ENCODE measurements at regions not wholly inside any gene's neighbourhood (a gene's known extent, or its start where the extent isn't known, plus 50 kb on each side); places are given as distances from the start of the nearest gene placed in this dataset.

DNA sequence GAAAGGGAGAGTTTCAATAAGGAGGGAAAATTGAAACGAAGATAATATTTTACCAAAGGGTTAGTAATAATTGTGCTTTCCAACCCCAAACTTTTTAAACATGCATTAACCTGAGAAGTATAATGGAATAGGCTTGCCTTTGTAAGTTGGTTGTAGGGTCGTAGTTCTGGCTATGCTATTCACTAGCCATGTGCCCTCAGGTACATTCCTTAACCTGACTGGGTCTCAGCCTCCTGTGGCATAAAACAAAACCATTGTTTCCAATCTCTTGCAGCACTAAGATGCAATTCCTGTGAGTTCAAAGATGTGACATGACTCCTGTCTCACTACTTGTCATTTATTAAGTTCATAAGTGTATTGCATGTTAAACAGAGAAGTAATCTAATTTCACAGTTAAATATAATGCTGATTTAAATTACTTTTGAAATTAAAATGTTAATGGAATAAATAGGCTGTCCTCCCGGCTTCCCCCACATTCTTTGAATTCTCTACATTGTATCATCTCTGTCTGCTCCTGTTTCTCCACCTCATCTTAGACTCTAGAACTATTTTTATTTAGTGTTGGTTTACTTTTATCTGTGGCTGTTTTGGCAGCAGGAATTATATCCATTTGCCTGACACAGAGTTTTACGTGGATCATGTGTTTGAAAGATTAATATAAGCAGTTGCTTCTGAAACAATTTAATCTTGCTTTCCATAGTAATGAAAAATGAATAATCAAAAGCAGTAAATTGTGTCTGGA is 216.3 kb downstream of the FAT3 start:
- Histone ChIP-seq H3K9ac (ENCODE audit: low read depth in 1 of 2, low read length in 2 of 2) (no peak overlapping the region), H3K9me3 (ENCODE audit: control insufficient read depth in 1 of 2, low read length in 2 of 2) (no peaks in the 10 kb centered on the region), H3K36me3 (ENCODE audit: control insufficient read depth in 1 of 2, insufficient read depth in 2 of 2, low read length in 2 of 2) (no peaks in the 10 kb centered on the region), H3K27ac (ENCODE audit: low read depth, low read length) (no peak overlapping the region), H3K4me3 (ENCODE audit: low read depth in 1 of 2, low read length in 2 of 2) (no peak overlapping the region), H3K4me1 (ENCODE audit: control insufficient read depth in 1 of 2, insufficient read depth in 2 of 2, low read length in 2 of 2) (no peaks in the 10 kb centered on the region), H3K27me3 (ENCODE audit: control insufficient read depth in 1 of 2, insufficient read depth in 2 of 2, low read length in 2 of 2) (no peaks in the 10 kb centered on the region)

GRCh38 chr11:92441443-92441726 is 216.8 kb downstream of the FAT3 start:
- Histone ChIP-seq H3K4me3 (ENCODE audit: low read depth in 1 of 2, low read length in 2 of 2) (no peak overlapping the region), H3K9ac (ENCODE audit: low read depth in 1 of 2, low read length in 2 of 2) (no peak overlapping the region), H3K9me3 (ENCODE audit: control insufficient read depth in 1 of 2, low read length in 2 of 2) (no peaks in the 10 kb centered on the region), H3K36me3 (ENCODE audit: control insufficient read depth in 1 of 2, insufficient read depth in 2 of 2, low read length in 2 of 2) (no peaks in the 10 kb centered on the region), H3K27ac (ENCODE audit: low read depth, low read length) (no peak overlapping the region), H3K4me1 (ENCODE audit: control insufficient read depth in 1 of 2, insufficient read depth in 2 of 2, low read length in 2 of 2) (no peaks in the 10 kb centered on the region), H3K27me3 (ENCODE audit: control insufficient read depth in 1 of 2, insufficient read depth in 2 of 2, low read length in 2 of 2) (no peaks in the 10 kb centered on the region)

DNA sequence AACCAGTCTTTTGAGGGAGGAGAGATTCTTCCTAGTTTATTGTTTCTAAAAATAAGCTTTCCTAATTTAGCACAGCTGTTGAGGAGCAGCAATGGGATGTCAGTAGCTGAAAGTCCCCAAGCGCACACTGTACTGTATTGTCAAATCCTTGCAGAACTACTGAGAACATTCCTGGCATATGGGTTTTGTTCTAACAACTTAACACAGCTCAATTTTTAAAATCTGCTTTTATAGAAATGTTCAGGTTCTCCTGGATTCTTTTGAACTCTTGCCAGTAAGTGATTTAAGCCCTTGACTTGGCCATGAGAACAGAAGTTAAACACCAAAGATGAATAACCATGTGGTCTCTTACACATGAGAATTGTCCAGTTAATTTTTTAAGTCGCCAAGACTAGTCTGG is 218.6 kb downstream of the FAT3 start:
- Histone ChIP-seq H3K4me3 (ENCODE audit: low read depth in 1 of 2, low read length in 2 of 2) (no peak overlapping the region), H3K9ac (ENCODE audit: low read depth in 1 of 2, low read length in 2 of 2) (no peak overlapping the region), H3K36me3 (ENCODE audit: control insufficient read depth in 1 of 2, insufficient read depth in 2 of 2, low read length in 2 of 2) (no peaks in the 10 kb centered on the region), H3K4me1 (ENCODE audit: control insufficient read depth in 1 of 2, insufficient read depth in 2 of 2, low read length in 2 of 2) (no peaks in the 10 kb centered on the region), H3K27ac (ENCODE audit: low read depth, low read length) (no peak overlapping the region), H3K27me3 (ENCODE audit: control insufficient read depth in 1 of 2, insufficient read depth in 2 of 2, low read length in 2 of 2) (no peaks in the 10 kb centered on the region), H3K9me3 (ENCODE audit: control insufficient read depth in 1 of 2, low read length in 2 of 2) (no peaks in the 10 kb centered on the region)

DNA sequence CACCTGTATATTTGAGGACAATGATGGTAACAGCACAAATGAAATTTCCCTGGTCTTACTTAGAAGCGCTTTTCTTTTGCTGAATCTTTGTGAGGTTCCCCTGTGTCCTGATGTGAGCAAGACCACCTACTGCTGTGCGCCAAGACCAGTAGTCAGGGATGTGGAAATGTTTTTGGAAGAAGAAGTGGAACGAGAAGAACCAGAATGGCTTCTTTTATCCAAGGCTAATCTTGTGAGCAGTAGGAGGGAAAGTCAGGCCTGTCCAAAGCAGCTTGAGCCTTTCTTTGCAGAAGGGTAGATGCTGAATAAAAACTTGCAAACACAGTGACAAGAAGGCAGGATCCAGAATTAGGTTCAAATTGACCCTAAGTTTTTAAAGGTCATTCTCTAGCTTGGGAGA is 223.0 kb downstream of the FAT3 start:
- Histone ChIP-seq H3K4me1 (ENCODE audit: control insufficient read depth in 1 of 2, insufficient read depth in 2 of 2, low read length in 2 of 2) (no peaks in the 10 kb centered on the region), H3K27ac (ENCODE audit: low read depth, low read length) (no peak overlapping the region), H3K4me3 (ENCODE audit: low read depth in 1 of 2, low read length in 2 of 2) (no peak overlapping the region), H3K9me3 (ENCODE audit: control insufficient read depth in 1 of 2, low read length in 2 of 2) (no peaks in the 10 kb centered on the region), H3K27me3 (ENCODE audit: control insufficient read depth in 1 of 2, insufficient read depth in 2 of 2, low read length in 2 of 2) (no peaks in the 10 kb centered on the region), H3K9ac (ENCODE audit: low read depth in 1 of 2, low read length in 2 of 2) (no peak overlapping the region), H3K36me3 (ENCODE audit: control insufficient read depth in 1 of 2, insufficient read depth in 2 of 2, low read length in 2 of 2) (no peaks in the 10 kb centered on the region)

DNA sequence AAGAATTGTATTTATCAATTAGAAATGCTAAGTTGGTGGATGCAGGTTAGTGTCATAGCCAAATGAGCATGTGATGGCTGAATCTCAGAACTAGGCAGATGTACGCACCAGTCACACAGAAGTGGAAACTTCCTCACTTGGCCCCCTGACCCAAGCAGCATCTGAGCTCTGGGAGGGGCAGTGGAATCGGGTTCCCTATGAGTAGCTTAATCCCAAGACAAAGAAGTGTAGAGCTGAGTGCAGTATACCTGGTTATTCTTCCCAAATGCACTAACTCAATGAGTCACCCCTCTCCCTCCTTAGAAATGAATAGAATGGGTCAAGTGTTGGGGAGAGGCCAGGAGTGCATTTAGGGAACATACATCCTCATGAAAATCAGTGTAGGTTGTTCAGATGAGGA is 224.6 kb downstream of the FAT3 start:
- no peaks in the 10 kb centered on the region for H3K27me3 ChIP-seq (ENCODE audit: control insufficient read depth in 1 of 2, insufficient read depth in 2 of 2, low read length in 2 of 2)

DNA sequence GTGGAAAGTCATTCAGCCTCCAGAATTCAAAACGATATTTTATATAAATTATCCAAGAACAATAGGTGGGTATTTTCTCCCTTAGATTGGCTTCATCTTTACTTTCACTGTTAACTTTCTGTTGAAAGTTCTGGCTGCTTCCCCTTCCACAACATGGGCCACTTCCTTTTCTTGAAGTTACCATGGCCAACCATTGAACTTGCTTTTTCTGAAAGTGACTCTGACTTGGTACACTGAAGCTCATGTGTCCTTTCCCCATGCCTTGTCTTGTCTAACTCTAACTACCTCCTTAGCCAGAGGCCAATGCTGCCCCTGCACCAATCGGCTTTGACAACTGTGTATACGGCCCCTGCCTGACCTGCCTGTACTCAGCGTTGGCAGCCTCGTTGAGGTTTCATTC is 225.2 kb downstream of the FAT3 start:
- no peak overlapping the region for H3K27ac ChIP-seq (ENCODE audit: low read depth, low read length)

More for the DNA sequence above, 224.6 kb downstream of the FAT3 start:
- Histone ChIP-seq H3K4me1 (ENCODE audit: control insufficient read depth in 1 of 2, insufficient read depth in 2 of 2, low read length in 2 of 2) (no peaks in the 10 kb centered on the region), H3K9me3 (ENCODE audit: control insufficient read depth in 1 of 2, low read length in 2 of 2) (no peaks in the 10 kb centered on the region), H3K27ac (ENCODE audit: low read depth, low read length) (no peak overlapping the region), H3K9ac (ENCODE audit: low read depth in 1 of 2, low read length in 2 of 2) (no peak overlapping the region), H3K36me3 (ENCODE audit: control insufficient read depth in 1 of 2, insufficient read depth in 2 of 2, low read length in 2 of 2) (no peaks in the 10 kb centered on the region), H3K4me3 (ENCODE audit: low read depth in 1 of 2, low read length in 2 of 2) (no peak overlapping the region)

DNA sequence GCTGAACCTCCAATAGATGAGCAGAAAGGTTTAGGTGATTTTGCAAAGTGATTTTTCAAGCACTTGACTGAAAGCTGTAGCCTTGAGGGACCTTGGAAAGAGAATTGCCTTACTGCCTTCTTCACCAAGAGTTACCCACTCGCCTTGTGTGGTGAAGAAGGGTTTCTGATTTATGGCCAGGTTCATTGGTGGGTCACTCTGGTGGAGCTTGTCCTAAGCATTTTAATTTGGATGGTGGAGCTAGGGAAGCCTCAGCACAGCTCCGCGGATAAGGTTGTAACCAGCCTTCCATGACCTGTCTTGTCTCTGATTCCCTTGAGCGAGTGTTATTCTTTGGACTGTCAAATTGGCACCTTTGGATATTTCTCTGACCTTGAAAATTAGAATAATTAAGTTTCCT is 226.4 kb downstream of the FAT3 start:
- Histone ChIP-seq H3K4me3 (ENCODE audit: low read depth in 1 of 2, low read length in 2 of 2) (no peak overlapping the region), H3K4me1 (ENCODE audit: control insufficient read depth in 1 of 2, insufficient read depth in 2 of 2, low read length in 2 of 2) (no peaks in the 10 kb centered on the region), H3K9me3 (ENCODE audit: control insufficient read depth in 1 of 2, low read length in 2 of 2) (no peaks in the 10 kb centered on the region), H3K36me3 (ENCODE audit: control insufficient read depth in 1 of 2, insufficient read depth in 2 of 2, low read length in 2 of 2) (no peaks in the 10 kb centered on the region), H3K27me3 (ENCODE audit: control insufficient read depth in 1 of 2, insufficient read depth in 2 of 2, low read length in 2 of 2) (no peaks in the 10 kb centered on the region), H3K9ac (ENCODE audit: low read depth in 1 of 2, low read length in 2 of 2) (no peak overlapping the region), H3K27ac (ENCODE audit: low read depth, low read length) (no peak overlapping the region)

More for the DNA sequence above, 225.2 kb downstream of the FAT3 start:
- Histone ChIP-seq H3K27me3 (ENCODE audit: control insufficient read depth in 1 of 2, insufficient read depth in 2 of 2, low read length in 2 of 2) (no peaks in the 10 kb centered on the region), H3K9me3 (ENCODE audit: control insufficient read depth in 1 of 2, low read length in 2 of 2) (no peaks in the 10 kb centered on the region), H3K36me3 (ENCODE audit: control insufficient read depth in 1 of 2, insufficient read depth in 2 of 2, low read length in 2 of 2) (no peaks in the 10 kb centered on the region), H3K4me1 (ENCODE audit: control insufficient read depth in 1 of 2, insufficient read depth in 2 of 2, low read length in 2 of 2) (no peaks in the 10 kb centered on the region), H3K9ac (ENCODE audit: low read depth in 1 of 2, low read length in 2 of 2) (no peak overlapping the region), H3K4me3 (ENCODE audit: low read depth in 1 of 2, low read length in 2 of 2) (no peak overlapping the region)

GRCh38 chr11:92453055-92453454 is 228.4 kb downstream of the FAT3 start:
- Histone ChIP-seq H3K27ac (ENCODE audit: low read depth, low read length) (no peak overlapping the region), H3K4me3 (ENCODE audit: low read depth in 1 of 2, low read length in 2 of 2) (no peak overlapping the region), H3K4me1 (ENCODE audit: control insufficient read depth in 1 of 2, insufficient read depth in 2 of 2, low read length in 2 of 2) (no peaks in the 10 kb centered on the region), H3K9me3 (ENCODE audit: control insufficient read depth in 1 of 2, low read length in 2 of 2) (no peaks in the 10 kb centered on the region), H3K36me3 (ENCODE audit: control insufficient read depth in 1 of 2, insufficient read depth in 2 of 2, low read length in 2 of 2) (no peaks in the 10 kb centered on the region), H3K9ac (ENCODE audit: low read depth in 1 of 2, low read length in 2 of 2) (no peak overlapping the region), H3K27me3 (ENCODE audit: control insufficient read depth in 1 of 2, insufficient read depth in 2 of 2, low read length in 2 of 2) (no peaks in the 10 kb centered on the region)

- Histone ChIP-seq H3K36me3 (ENCODE audit: control insufficient read depth in 1 of 2, insufficient read depth in 2 of 2, low read length in 2 of 2) (no peaks in the 10 kb centered on the region), H3K9me3 (ENCODE audit: control insufficient read depth in 1 of 2, low read length in 2 of 2) (no peaks in the 10 kb centered on the region), H3K4me1 (ENCODE audit: control insufficient read depth in 1 of 2, insufficient read depth in 2 of 2, low read length in 2 of 2) (no peaks in the 10 kb centered on the region), H3K27me3 (ENCODE audit: control insufficient read depth in 1 of 2, insufficient read depth in 2 of 2, low read length in 2 of 2) (no peaks in the 10 kb centered on the region), H3K9ac (ENCODE audit: low read depth in 1 of 2, low read length in 2 of 2) (no peak overlapping the region), H3K27ac (ENCODE audit: low read depth, low read length) (no peak overlapping the region), H3K4me3 (ENCODE audit: low read depth in 1 of 2, low read length in 2 of 2) (no peak overlapping the region)
Measured at GRCh38 chr11:92455210-92455790, 230.7 kb downstream of the FAT3 start.

- no peak overlapping the region for H3K4me3 ChIP-seq (ENCODE audit: low read depth in 1 of 2, low read length in 2 of 2)
- no peaks in the 10 kb centered on the region for H3K9me3 ChIP-seq (ENCODE audit: control insufficient read depth in 1 of 2, low read length in 2 of 2)
- no peaks in the 10 kb centered on the region for H3K36me3 ChIP-seq (ENCODE audit: control insufficient read depth in 1 of 2, insufficient read depth in 2 of 2, low read length in 2 of 2)
- no peak overlapping the region for H3K27ac ChIP-seq (ENCODE audit: low read depth, low read length)
- no peak overlapping the region for H3K9ac ChIP-seq (ENCODE audit: low read depth in 1 of 2, low read length in 2 of 2)
- H3K4me1 ChIP-seq (ENCODE audit: control insufficient read depth in 1 of 2, insufficient read depth in 2 of 2, low read length in 2 of 2) = no peaks in the 10 kb centered on the region
- no peaks in the 10 kb centered on the region for H3K27me3 ChIP-seq (ENCODE audit: control insufficient read depth in 1 of 2, insufficient read depth in 2 of 2, low read length in 2 of 2)
Measured at GRCh38 chr11:92457250-92457649, 232.6 kb downstream of the FAT3 start.
